ENCODE measurements at regions not wholly inside any gene's neighbourhood (a gene's known extent, or its start where the extent isn't known, plus 50 kb on each side); places are given as distances from the start of the nearest gene placed in this dataset.

- Histone ChIP-seq H3K27ac (no peak overlapping the region), H3K9me3 (no peaks in the 10 kb centered on the region), H3K4me3 (no peak overlapping the region), H3K36me3 (ENCODE audit: low read depth, missing control alignments) (no peaks in the 10 kb centered on the region), H3K4me1 (no peaks in the 10 kb centered on the region), H3K27me3 (no peaks in the 10 kb centered on the region)
- intact Hi-C loops (cut with DNase I; ENCODE audit: low total_unique reads), result no loop called here
- DNase-seq, result no peak
- WGBS, 2 donors, result 95% methylated on average over 16 of the region's 16 CpGs; no CpG with 5 or more reads in 1 of the 2 donors
- TF ChIP-seq CTCF (IDR thresholded peaks at IDR 0.05), result no peak
- TF ChIP-seq POLR2A (IDR thresholded peaks at IDR 0.05), result no peak
These were observed 86.6 kb upstream of the ACTRT2 start for GRCh38 chr1:2934642-2935081.

GRCh38 chr1:2935184-2935583, 86.1 kb upstream of the ACTRT2 start:
- H3K9me3 ChIP-seq, result no peaks in the 10 kb centered on the region
- no peaks in the 10 kb centered on the region for H3K36me3 ChIP-seq (ENCODE audit: low read depth, missing control alignments)
- no peak overlapping the region for H3K27ac ChIP-seq
- intact Hi-C loops (cut with DNase I; ENCODE audit: low total_unique reads), result no loop called here
- H3K4me3 ChIP-seq, result no peak overlapping the region
- WGBS, 2 donors, result 90% methylated on average over 5 of the region's 5 CpGs; no CpG with 5 or more reads in 1 of the 2 donors
- DNase-seq, result no peak
- H3K27me3 ChIP-seq, result no peaks in the 10 kb centered on the region
- TF ChIP-seq CTCF (IDR thresholded peaks at IDR 0.05), result no peak
- no peak for TF ChIP-seq POLR2A (IDR thresholded peaks at IDR 0.05)
- no peaks in the 10 kb centered on the region for H3K4me1 ChIP-seq

- no peak for TF ChIP-seq CTCF (IDR thresholded peaks at IDR 0.05)
- Histone ChIP-seq H3K4me3 (no peak overlapping the region), H3K9me3 (no peaks in the 10 kb centered on the region), H3K4me1 (no peaks in the 10 kb centered on the region), H3K27me3 (no peaks in the 10 kb centered on the region), H3K27ac (no peak overlapping the region), H3K36me3 (ENCODE audit: low read depth, missing control alignments) (no peaks in the 10 kb centered on the region)
- 90 to 91% methylated on average over 11 to 23 of the region's 23 CpGs for WGBS, 2 donors
- no peak for DNase-seq
- intact Hi-C loops (cut with DNase I; ENCODE audit: low total_unique reads), result no loop called here
These were observed 85.4 kb upstream of the ACTRT2 start for GRCh38 chr1:2935751-2936390.

GRCh38 chr1:2936559-2937515, 84.4 kb upstream of the ACTRT2 start:
- no peak overlapping the region for H3K27ac ChIP-seq
- H3K27me3 ChIP-seq, result no peaks in the 10 kb centered on the region
- 84% methylated on average over 20 to 22 of the region's 22 CpGs for WGBS, 2 donors
- no peak for DNase-seq
- no peak overlapping the region for H3K4me3 ChIP-seq
- intact Hi-C loops (cut with DNase I; ENCODE audit: low total_unique reads), result no loop called here
- no peaks in the 10 kb centered on the region for H3K9me3 ChIP-seq
- H3K4me1 ChIP-seq, result no peaks in the 10 kb centered on the region
- TF ChIP-seq POLR2A (IDR thresholded peaks at IDR 0.05), result no peak
- no peak for TF ChIP-seq CTCF (IDR thresholded peaks at IDR 0.05)
- H3K36me3 ChIP-seq (ENCODE audit: low read depth, missing control alignments), result no peaks in the 10 kb centered on the region

All from testis (tissue), 2 donors.